HS-27A (cell line): ENCODE measurements at regions not wholly inside any gene's neighbourhood (a gene's known extent, or its start where the extent isn't known, plus 50 kb on each side); places are given as distances from the start of the nearest gene placed in this dataset.

ENCODE experiments used
- DNase-seq: peaks from one replicate; pipeline ENCODE4 v3.0.0-alpha.2; 2012; ENCODE audit warnings: low read depth, missing footprints

GRCh38 chr4:41460641-41461040 is 77.3 kb upstream of the LIMCH1 start:
- no peak for DNase-seq

GRCh38 chr4:41461780-41462307 is 76.1 kb upstream of the LIMCH1 start:
- no peak for DNase-seq

GRCh38 chr4:41465146-41465761 is 72.7 kb upstream of the LIMCH1 start:
- DNase-seq = no peak

- no peak for DNase-seq
Observed at GRCh38 chr4:41466249-41466648, 71.7 kb upstream of the LIMCH1 start.

GRCh38 chr4:41468122-41468521 is 69.8 kb upstream of the LIMCH1 start:
- no peak for DNase-seq

- no peak for DNase-seq
Observed at GRCh38 chr4:41471126-41472071, 66.6 kb upstream of the LIMCH1 start.

- DNase-seq = no peak
Observed at GRCh38 chr4:41472081-41472480, 65.9 kb upstream of the LIMCH1 start.

- no peak for DNase-seq
Observed at GRCh38 chr4:41473176-41473575, 64.8 kb upstream of the LIMCH1 start.

- DNase-seq = no peak
Observed at GRCh38 chr4:41475402-41475801, 62.6 kb upstream of the LIMCH1 start.

GRCh38 chr4:41476310-41476885 is 61.6 kb upstream of the LIMCH1 start:
- DNase-seq = no peak

GRCh38 chr4:41477181-41477905 is 60.6 kb upstream of the LIMCH1 start:
- no peak for DNase-seq

- no peak for DNase-seq
Observed at GRCh38 chr4:41478518-41478917, 59.4 kb upstream of the LIMCH1 start.

GRCh38 chr4:41480896-41481311 is 57.1 kb upstream of the LIMCH1 start:
- DNase-seq = no peak

GRCh38 chr4:41483771-41484170 is 54.2 kb upstream of the LIMCH1 start:
- no peak for DNase-seq

GRCh38 chr4:41485041-41485440 is 52.9 kb upstream of the LIMCH1 start:
- no peak for DNase-seq

GRCh38 chr4:41487868-41488440 is 50.0 kb upstream of the LIMCH1 start:
- no peak for DNase-seq
